HG03280 (cell line): ENCODE measurements at regions not wholly inside any gene's neighbourhood (a gene's known extent, or its start where the extent isn't known, plus 50 kb on each side); places are given as distances from the start of the nearest gene placed in this dataset.

ENCODE experiments used
- ATAC-seq: cut with Tn5 transposase; IDR thresholded peaks from one replicate; pipeline ENCODE4 v1.9.1; 2021; ENCODE audit warnings: mild to moderate bottlenecking, moderate library complexity; ENCODE audit not compliant: unreplicated experiment

GRCh38 chr15:94889153-94889552 lies 657.8 kb downstream of the MCTP2 start:
- no peak for ATAC-seq

GRCh38 chr15:94893091-94893490 lies 661.7 kb downstream of the MCTP2 start:
- no peak for ATAC-seq

GRCh38 chr15:94894056-94894455 lies 662.7 kb downstream of the MCTP2 start:
- ATAC-seq: no peak

GRCh38 chr15:94909510-94909909 lies 678.1 kb downstream of the MCTP2 start:
- no peak for ATAC-seq

GRCh38 chr15:94910166-94910565 lies 678.8 kb downstream of the MCTP2 start:
- no peak for ATAC-seq

GRCh38 chr15:94912760-94913159 lies 681.4 kb downstream of the MCTP2 start:
- no peak for ATAC-seq

- no peak for ATAC-seq
Observed at GRCh38 chr15:94917068-94917467, 685.7 kb downstream of the MCTP2 start.

- no peak for ATAC-seq
Observed at GRCh38 chr15:94921936-94922335, 690.6 kb downstream of the MCTP2 start.

GRCh38 chr15:94924057-94924456 lies 692.7 kb downstream of the MCTP2 start:
- no peak for ATAC-seq

- ATAC-seq: no peak
Observed at GRCh38 chr15:94924971-94925598, 693.7 kb downstream of the MCTP2 start.

- no peak for ATAC-seq
Observed at GRCh38 chr15:94925680-94926079, 694.3 kb downstream of the MCTP2 start.

- no peak for ATAC-seq
Observed at GRCh38 chr15:94927003-94927402, 695.6 kb downstream of the MCTP2 start.

- no peak for ATAC-seq
Observed at GRCh38 chr15:94929282-94929681, 697.9 kb downstream of the MCTP2 start.

GRCh38 chr15:94930441-94930840 lies 699.1 kb downstream of the MCTP2 start:
- ATAC-seq: no peak

- no peak for ATAC-seq
Observed at GRCh38 chr15:94930960-94931359, 699.6 kb downstream of the MCTP2 start.

- ATAC-seq: no peak
Observed at GRCh38 chr15:94934440-94934839, 703.1 kb downstream of the MCTP2 start.

- ATAC-seq: no peak
Observed at GRCh38 chr15:94937242-94937641, 705.9 kb downstream of the MCTP2 start.

GRCh38 chr15:94943888-94944287 lies 712.5 kb downstream of the MCTP2 start:
- ATAC-seq: no peak

GRCh38 chr15:94951538-94951937 lies 720.2 kb downstream of the MCTP2 start:
- no peak for ATAC-seq

- no peak for ATAC-seq
Observed at GRCh38 chr15:94963953-94964352, 732.6 kb downstream of the MCTP2 start.

GRCh38 chr15:94965593-94965992 lies 734.2 kb downstream of the MCTP2 start:
- no peak for ATAC-seq

GRCh38 chr15:94968133-94968532 lies 736.8 kb downstream of the MCTP2 start:
- no peak for ATAC-seq

GRCh38 chr15:94970096-94970495 lies 738.7 kb downstream of the MCTP2 start:
- no peak for ATAC-seq
